ENCODE measurements at regions not wholly inside any gene's neighbourhood (a gene's known extent, or its start where the extent isn't known, plus 50 kb on each side); places are given as distances from the start of the nearest gene placed in this dataset.
"Not testable (repeated sequence)": the region's sequence is repeated elsewhere in the genome, so short reads cannot be mapped to it uniquely, and the experiment has no call there.

GRCh38 chr1:189312499-189312898 is 1165.2 kb downstream of the BRINP3 start:
- Histone ChIP-seq H3K27me3 (ENCODE audit: insufficient read depth, low read length) (no peaks in the 10 kb centered on the region), H3K4me3 (ENCODE audit: low read length) (no peak overlapping the region), H3K9me3 (ENCODE audit: low read depth, low read length) (no peaks in the 10 kb centered on the region), H3K4me1 (ENCODE audit: insufficient read depth, low read length) (no peaks in the 10 kb centered on the region)

GRCh38 chr1:189313488-189313887 is 1164.2 kb downstream of the BRINP3 start:
- Histone ChIP-seq H3K4me1 (ENCODE audit: insufficient read depth, low read length) (no peaks in the 10 kb centered on the region), H3K27me3 (ENCODE audit: insufficient read depth, low read length) (no peaks in the 10 kb centered on the region), H3K9me3 (ENCODE audit: low read depth, low read length) (no peaks in the 10 kb centered on the region), H3K4me3 (ENCODE audit: low read length) (no peak overlapping the region)

DNA sequence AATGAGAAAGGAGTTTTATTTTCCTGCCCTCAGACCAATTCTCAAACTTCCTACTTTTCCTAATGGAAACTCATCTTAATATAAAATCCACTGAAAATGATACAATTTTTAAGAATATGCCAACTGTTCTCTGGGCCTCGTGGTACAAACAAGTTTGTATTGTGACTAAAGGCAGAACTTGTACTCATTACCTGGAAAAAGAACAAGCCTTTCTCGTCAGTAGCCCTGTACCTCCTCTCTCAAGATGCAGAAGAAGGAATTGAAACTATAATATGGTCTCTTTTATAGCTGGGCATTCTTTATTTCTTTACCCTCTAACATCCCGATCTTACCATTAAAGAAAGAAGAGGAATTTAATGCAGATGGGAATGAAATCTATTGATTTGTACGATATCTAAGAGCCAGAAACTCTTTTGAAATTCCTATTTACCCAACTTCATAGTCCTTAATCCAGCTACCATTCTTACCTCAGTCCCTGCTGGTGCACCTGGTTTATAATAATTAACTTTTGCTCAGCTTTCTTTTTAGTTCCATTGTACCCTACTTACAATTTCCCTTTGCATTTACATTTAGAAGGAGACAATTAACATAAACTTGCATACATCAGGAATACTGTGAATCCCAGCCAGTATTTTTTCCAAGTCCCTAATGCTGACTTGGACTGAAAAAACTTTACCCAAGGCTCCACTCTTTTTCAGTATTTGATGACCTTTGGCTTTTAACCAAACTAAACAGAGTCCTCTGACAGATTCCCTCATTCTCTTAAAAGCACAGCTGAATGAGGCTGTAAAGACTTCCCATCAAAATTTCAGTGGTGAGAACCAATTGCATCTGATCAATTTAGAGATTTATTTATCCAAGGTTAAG is 1162.4 kb downstream of the BRINP3 start:
- Histone ChIP-seq H3K4me1 (ENCODE audit: insufficient read depth, low read length) (no peaks in the 10 kb centered on the region), H3K4me3 (ENCODE audit: low read length) (no peak overlapping the region), H3K27me3 (ENCODE audit: insufficient read depth, low read length) (no peaks in the 10 kb centered on the region), H3K9me3 (ENCODE audit: low read depth, low read length) (no peaks in the 10 kb centered on the region)

DNA sequence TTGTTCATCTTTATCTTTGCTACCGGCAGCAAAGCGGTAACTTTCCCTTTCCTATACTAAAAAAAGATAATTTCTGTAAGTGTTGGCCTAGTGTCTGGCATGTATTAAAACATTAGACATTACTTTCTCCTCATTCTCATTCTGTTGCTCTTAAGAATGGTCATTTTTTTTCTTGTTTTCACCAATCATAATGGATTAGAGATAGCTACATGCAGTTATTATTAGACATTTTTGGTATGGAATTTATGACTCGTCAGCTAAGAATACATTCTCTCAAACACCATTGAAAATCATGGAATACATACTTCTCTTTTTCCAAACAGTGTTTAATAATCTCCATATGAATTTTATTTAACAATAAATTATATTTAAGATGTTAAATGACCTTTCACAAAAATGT is 1154.6 kb downstream of the BRINP3 start:
- Histone ChIP-seq H3K4me1 (ENCODE audit: insufficient read depth, low read length) (no peaks in the 10 kb centered on the region), H3K4me3 (ENCODE audit: low read length) (no peak overlapping the region), H3K9me3 (ENCODE audit: low read depth, low read length) (no peaks in the 10 kb centered on the region), H3K27me3 (ENCODE audit: insufficient read depth, low read length) (no peaks in the 10 kb centered on the region)

GRCh38 chr1:189331071-189331470 is 1146.6 kb downstream of the BRINP3 start:
- not testable (repeated sequence) for H3K4me3 ChIP-seq (ENCODE audit: low read length); H3K9me3 ChIP-seq (ENCODE audit: low read depth, low read length); H3K27me3 ChIP-seq (ENCODE audit: insufficient read depth, low read length); H3K4me1 ChIP-seq (ENCODE audit: insufficient read depth, low read length)

DNA sequence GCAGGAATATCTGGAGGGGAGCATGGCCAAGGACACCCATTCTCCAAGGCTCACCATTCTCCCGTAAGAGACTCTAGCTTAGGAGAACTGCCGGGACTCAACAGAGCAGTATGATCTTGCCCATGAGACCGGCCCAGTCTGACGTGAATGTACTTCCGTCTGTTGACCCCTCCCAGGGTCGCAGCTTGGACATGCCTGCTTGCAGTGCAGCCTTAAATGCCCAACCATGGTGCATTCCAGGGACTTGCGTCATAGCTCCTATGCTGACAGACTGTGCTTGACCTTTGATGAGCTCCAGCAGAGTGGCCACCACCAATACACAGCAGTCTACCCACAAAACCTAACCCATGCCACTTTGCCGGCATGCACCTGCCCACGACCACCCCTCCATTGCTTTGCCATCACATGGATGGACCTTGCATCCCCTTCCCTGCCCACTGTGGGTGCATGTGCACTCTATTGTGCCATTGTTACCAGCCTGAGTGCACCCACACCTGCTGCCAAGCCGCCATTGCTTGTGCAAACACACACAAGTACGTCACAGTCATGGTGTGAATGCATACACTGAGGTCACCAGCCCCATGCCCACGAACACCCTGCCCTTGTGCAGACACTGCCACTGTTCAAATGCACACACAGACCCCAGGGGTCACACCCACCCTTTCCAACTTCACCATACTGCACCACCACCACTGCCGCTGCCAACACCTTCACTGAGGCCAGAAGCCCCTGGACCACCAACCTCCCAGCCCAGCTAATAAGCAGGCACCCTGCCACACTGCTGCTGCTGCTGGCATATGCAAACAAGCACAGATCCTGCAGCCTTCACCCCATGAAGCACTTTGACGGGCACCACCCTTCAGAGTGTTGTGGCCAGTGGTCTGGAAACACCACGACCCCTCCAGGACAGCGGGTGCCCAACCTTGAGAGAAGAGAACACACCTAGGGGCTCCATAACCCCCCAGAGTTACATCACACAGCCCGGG is 1141.3 kb downstream of the BRINP3 start:
- peaks cover 3% of the 10 kb centered on the region for H3K9me3 ChIP-seq (ENCODE audit: low read depth, low read length)
- H3K27me3 ChIP-seq (ENCODE audit: insufficient read depth, low read length) = no peaks in the 10 kb centered on the region
- no peak overlapping the region for H3K4me3 ChIP-seq (ENCODE audit: low read length)
- no peaks in the 10 kb centered on the region for H3K4me1 ChIP-seq (ENCODE audit: insufficient read depth, low read length)

DNA sequence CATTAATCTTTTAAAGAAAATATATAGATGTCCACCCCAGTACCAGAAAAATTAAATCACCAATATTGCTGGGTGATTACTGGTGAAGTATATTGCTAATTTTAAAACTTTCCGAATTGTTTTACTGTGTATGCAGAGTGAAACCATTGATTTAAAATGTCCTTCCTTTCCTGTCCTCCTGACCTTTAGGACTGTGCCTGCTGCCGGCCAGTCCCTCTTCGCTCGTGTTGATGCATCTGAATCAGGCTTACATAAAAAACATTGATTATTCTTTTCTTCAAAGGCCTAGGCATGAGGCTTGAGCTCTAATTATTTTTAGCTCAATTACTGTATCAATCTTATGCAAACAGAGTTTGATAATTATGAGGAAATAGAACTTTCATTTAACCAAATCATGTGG is 1128.1 kb downstream of the BRINP3 start:
- no peaks in the 10 kb centered on the region for H3K4me1 ChIP-seq (ENCODE audit: insufficient read depth, low read length)
- H3K4me3 ChIP-seq (ENCODE audit: low read length) = no peak overlapping the region
- H3K9me3 ChIP-seq (ENCODE audit: low read depth, low read length) = no peaks in the 10 kb centered on the region
- H3K27me3 ChIP-seq (ENCODE audit: insufficient read depth, low read length) = no peaks in the 10 kb centered on the region

DNA sequence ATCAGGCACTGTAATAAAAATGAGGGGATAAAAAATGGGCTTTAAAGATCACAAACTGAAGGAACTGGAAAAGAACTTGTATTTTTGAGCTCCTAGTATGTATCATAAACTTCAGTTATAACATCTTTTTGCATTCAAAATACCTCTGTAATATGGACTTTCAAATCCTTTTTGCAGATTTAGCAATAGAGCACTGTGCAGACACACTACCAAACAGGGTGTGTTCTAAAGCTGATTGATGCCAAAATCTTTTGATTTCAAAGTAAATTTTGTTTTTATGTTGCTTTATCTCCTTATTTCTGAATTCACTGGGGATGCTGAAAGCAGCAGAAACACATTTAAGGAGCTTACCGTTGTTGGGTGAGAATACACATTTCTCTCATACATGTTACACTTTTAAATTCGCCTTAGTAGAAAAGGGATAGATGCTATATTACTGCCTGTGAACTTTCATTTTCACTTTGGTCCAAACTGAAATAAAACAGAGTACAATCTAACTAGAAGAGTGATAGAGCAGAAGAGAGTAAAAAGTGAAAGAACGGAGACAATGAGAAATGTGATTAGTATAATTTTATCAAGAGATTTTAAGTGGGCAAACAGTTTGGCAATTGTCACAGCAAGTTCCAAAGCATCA is 1126.6 kb downstream of the BRINP3 start:
- Histone ChIP-seq H3K4me1 (ENCODE audit: insufficient read depth, low read length) (no peaks in the 10 kb centered on the region), H3K27me3 (ENCODE audit: insufficient read depth, low read length) (no peaks in the 10 kb centered on the region), H3K9me3 (ENCODE audit: low read depth, low read length) (no peaks in the 10 kb centered on the region), H3K4me3 (ENCODE audit: low read length) (no peak overlapping the region)

DNA sequence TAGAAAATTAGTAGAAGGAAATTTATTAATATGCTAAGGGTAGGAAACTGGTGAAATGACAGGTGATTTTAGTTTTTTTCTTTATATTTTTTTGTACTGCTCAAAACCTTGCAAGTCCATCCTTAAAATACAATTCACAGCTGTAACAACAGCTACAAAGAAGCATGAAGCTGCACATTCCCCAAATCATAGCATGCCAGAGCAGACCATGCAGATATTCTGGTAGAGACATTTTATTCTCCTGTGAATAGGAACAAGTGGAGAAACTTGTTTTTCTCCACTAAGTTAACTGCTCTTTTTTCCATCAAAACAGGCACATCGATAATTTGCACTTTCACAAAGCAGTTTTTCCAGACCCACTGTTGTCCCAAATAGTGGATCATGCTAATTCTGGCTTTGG is 1125.7 kb downstream of the BRINP3 start:
- Histone ChIP-seq H3K27me3 (ENCODE audit: insufficient read depth, low read length) (no peaks in the 10 kb centered on the region), H3K9me3 (ENCODE audit: low read depth, low read length) (no peaks in the 10 kb centered on the region), H3K4me1 (ENCODE audit: insufficient read depth, low read length) (no peaks in the 10 kb centered on the region), H3K4me3 (ENCODE audit: low read length) (no peak overlapping the region)

DNA sequence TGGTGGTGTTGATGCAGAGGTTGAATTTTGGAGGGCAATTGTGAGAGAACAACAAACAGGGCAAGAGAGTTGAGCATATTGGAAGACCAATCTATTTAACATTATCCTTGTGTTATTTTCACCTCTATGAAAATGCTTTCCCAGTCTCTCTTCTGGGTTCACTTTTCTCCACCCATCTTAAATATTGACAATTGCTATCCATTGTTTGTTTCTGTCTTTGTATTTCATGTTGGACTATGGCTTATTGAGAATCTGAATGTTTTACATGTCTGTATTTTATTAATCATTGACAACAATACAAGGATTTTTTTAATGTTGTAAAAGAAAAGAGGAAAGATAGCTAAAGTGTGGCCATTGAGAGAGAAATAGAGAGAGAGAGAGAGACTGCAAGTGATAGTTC is 1121.5 kb downstream of the BRINP3 start:
- Histone ChIP-seq H3K4me1 (ENCODE audit: insufficient read depth, low read length) (no peaks in the 10 kb centered on the region), H3K4me3 (ENCODE audit: low read length) (no peak overlapping the region)

GRCh38 chr1:189357317-189357716 is 1120.3 kb downstream of the BRINP3 start:
- Histone ChIP-seq H3K4me3 (ENCODE audit: low read length) (no peak overlapping the region), H3K4me1 (ENCODE audit: insufficient read depth, low read length) (no peaks in the 10 kb centered on the region), H3K9me3 (ENCODE audit: low read depth, low read length) (no peaks in the 10 kb centered on the region), H3K27me3 (ENCODE audit: insufficient read depth, low read length) (no peaks in the 10 kb centered on the region)

More for the DNA sequence above, 1121.5 kb downstream of the BRINP3 start:
- Histone ChIP-seq H3K9me3 (ENCODE audit: low read depth, low read length) (no peaks in the 10 kb centered on the region), H3K27me3 (ENCODE audit: insufficient read depth, low read length) (no peaks in the 10 kb centered on the region)

DNA sequence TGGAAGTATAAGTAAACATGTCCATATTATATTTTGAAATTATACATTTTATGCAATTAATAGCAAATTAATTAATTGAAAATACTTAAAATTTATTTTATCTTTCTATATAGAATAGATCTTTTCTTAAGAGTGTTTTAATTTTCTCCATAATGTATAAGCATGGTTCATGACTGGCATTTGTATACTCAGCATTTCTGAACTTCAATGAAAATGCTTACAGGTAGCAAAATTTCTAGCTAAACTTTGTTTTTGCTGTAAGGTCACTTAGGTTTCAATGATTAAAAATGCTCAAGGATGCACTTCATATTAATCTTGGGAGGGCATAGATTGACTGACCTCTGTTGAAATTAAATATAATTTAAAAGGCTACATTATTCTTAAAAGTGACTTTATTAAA is 1108.1 kb downstream of the BRINP3 start:
- Histone ChIP-seq H3K4me1 (ENCODE audit: insufficient read depth, low read length) (no peaks in the 10 kb centered on the region), H3K27me3 (ENCODE audit: insufficient read depth, low read length) (no peaks in the 10 kb centered on the region), H3K9me3 (ENCODE audit: low read depth, low read length) (peaks cover 6% of the 10 kb centered on the region), H3K4me3 (ENCODE audit: low read length) (no peak overlapping the region)

GRCh38 chr1:189374816-189375215 is 1102.8 kb downstream of the BRINP3 start:
- Histone ChIP-seq H3K4me1 (ENCODE audit: insufficient read depth, low read length) (no peaks in the 10 kb centered on the region), H3K9me3 (ENCODE audit: low read depth, low read length) (peaks cover 16% of the 10 kb centered on the region), H3K4me3 (ENCODE audit: low read length) (no peak overlapping the region)

DNA sequence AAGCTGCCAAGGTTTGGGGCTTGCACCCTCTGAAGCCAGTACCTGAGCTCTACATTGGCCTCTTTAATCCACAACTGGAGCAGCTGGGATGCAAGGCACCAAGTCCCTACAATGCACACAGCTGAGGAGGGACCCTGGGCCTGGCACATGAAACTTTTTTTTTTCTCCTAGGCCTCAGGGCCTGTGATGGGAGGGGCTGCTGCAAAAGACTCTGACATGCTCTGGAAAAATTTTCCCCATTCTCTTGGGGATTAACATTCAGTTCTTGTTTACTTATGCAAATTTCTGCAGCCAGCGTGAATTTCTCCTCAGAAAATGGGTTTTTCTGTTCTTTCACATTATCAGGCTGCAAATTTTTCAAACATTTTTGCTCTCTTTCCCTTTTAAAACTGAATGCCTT is 1072.2 kb downstream of the BRINP3 start:
- Histone ChIP-seq H3K9me3 (ENCODE audit: low read depth, low read length) (no peaks in the 10 kb centered on the region), H3K27me3 (ENCODE audit: insufficient read depth, low read length) (no peaks in the 10 kb centered on the region), H3K4me3 (ENCODE audit: low read length) (no peak overlapping the region), H3K4me1 (ENCODE audit: insufficient read depth, low read length) (no peaks in the 10 kb centered on the region)

More at GRCh38 chr1:189374816-189375215, 1102.8 kb downstream of the BRINP3 start:
- H3K27me3 ChIP-seq (ENCODE audit: insufficient read depth, low read length) = no peaks in the 10 kb centered on the region

DNA sequence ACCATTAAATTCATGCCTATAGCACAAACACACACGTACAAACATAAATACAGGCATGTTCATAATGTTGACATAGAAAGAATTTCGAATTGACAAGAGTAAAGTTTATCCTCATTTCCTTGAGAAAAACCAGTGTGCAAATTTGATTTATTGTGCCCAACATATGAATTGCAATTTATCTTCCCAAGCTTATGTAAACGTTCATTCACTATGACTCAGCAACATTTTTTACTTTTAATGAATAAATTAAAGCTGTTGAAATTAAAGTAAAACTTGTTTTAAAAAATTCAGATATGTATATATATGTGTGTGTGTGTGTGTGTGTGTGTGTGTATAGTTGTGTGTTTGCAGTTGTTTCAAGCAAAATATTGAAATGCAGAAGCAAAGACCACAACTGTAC is 1067.9 kb downstream of the BRINP3 start:
- Histone ChIP-seq H3K4me1 (ENCODE audit: insufficient read depth, low read length) (no peaks in the 10 kb centered on the region), H3K27me3 (ENCODE audit: insufficient read depth, low read length) (no peaks in the 10 kb centered on the region), H3K9me3 (ENCODE audit: low read depth, low read length) (no peaks in the 10 kb centered on the region)

More for the DNA sequence above, 1067.9 kb downstream of the BRINP3 start:
- no peak overlapping the region for H3K4me3 ChIP-seq (ENCODE audit: low read length)
